IMR-90 (cell line): ENCODE measurements at regions not wholly inside any gene's neighbourhood (a gene's known extent, or its start where the extent isn't known, plus 50 kb on each side); places are given as distances from the start of the nearest gene placed in this dataset.

Experiments
- CTCF ChIP-seq: conservative IDR thresholded peaks from 2 replicates; pipeline ENCODE4 v1.5.1; 2012; ENCODE audit warnings: mild to moderate bottlenecking, low read depth, low read length, improper control_type of control experiment
- POLR2A ChIP-seq: IDR thresholded peaks from 2 replicates; pipeline ENCODE4 v1.6.1; 2012; ENCODE audit warnings: mild to moderate bottlenecking, low read depth, low read length
- RAD21 ChIP-seq: IDR thresholded peaks from 2 replicates; pipeline ENCODE4 v1.6.1; 2012; ENCODE audit warnings: low read length, improper control_type of control experiment
- RFX5 ChIP-seq: IDR thresholded peaks from 2 replicates; pipeline ENCODE4 v1.8.0; 2012; ENCODE audit warnings: low read depth, mild to moderate bottlenecking, low read length, moderate library complexity
- USF2 ChIP-seq: fragments of 150-350 bp; IDR thresholded peaks from 2 replicates; pipeline ENCODE4 v1.6.1; 2017; ENCODE audit warnings: mild to moderate bottlenecking, antibody characterized with exemption, low read length, low read depth

- no peak for TF ChIP-seq CTCF
- no peak for TF ChIP-seq RFX5
- no peak for TF ChIP-seq POLR2A
- no peak for TF ChIP-seq USF2
- no peak for TF ChIP-seq RAD21
These were observed 57.0 kb upstream of the FOXN2 start for GRCh38 chr2:48257456-48257855.
